Chondrocyte (in vitro differentiated cells): ENCODE measurements at regions not wholly inside any gene's neighbourhood (a gene's known extent, or its start where the extent isn't known, plus 50 kb on each side); places are given as distances from the start of the nearest gene placed in this dataset.
"Not testable (repeated sequence)": the region's sequence is repeated elsewhere in the genome, so short reads cannot be mapped to it uniquely, and the experiment has no call there.

Experiments
- DNase-seq: peaks from one replicate; pipeline ENCODE4 v3.0.0; 2021; ENCODE audit warnings: mixed read lengths, low spot score
- H3K27ac Mint-ChIP-seq: one replicate; pipeline ENCODE4 v1.8.0; 2021; ENCODE audit warnings: mild to moderate bottlenecking, moderate library complexity, mixed read lengths; ENCODE audit not compliant: unreplicated experiment
- H3K27me3 Mint-ChIP-seq: 2 replicates; pipeline ENCODE4 v1.8.0; 2021; ENCODE audit warnings: low read depth, mixed read lengths
- H3K36me3 Mint-ChIP-seq: 2 replicates; pipeline ENCODE4 v1.8.0; 2021; ENCODE audit warnings: low read depth, mixed read lengths
- H3K4me1 Mint-ChIP-seq: 2 replicates; pipeline ENCODE4 v1.8.0; 2021; ENCODE audit warnings: low read depth, mild to moderate bottlenecking, mixed read lengths
- H3K4me3 Mint-ChIP-seq: one replicate; pipeline ENCODE4 v1.8.0; 2021; ENCODE audit warnings: mild to moderate bottlenecking, moderate library complexity, mixed read lengths; ENCODE audit not compliant: unreplicated experiment
- H3K9me3 Mint-ChIP-seq: 2 replicates; pipeline ENCODE4 v1.8.0; 2021; ENCODE audit warnings: low read depth, mixed read lengths

GRCh38 chr11:3514635-3515424 lies 127.0 kb downstream of the ART5 start:
- not testable (repeated sequence) for DNase-seq, H3K27ac Mint-ChIP-seq, H3K4me1 Mint-ChIP-seq, H3K36me3 Mint-ChIP-seq, H3K9me3 Mint-ChIP-seq, H3K4me3 Mint-ChIP-seq
- peaks cover 49% of the 10 kb centered on the region for H3K27me3 Mint-ChIP-seq

DNA sequence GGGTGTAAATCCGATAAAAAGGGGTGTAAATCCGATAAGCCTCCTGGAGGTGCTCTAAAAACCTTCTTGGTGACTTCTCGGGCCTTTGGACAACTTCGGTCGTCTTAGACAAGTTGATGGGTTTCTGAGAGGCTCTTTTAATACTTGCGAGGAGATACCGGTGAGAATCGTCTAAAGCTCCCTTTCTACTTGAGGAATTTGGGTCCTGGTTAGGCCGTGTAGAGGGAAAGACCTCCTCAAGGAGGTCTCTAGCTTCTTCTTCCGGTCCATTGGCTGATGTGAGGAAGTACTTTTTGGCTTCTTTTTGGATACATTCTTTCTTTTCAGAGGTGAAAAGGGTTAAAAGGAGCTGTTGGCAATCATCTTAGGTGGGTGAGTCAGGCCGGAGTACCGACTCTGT lies 128.5 kb downstream of the ART5 start:
- not testable (repeated sequence) for H3K27ac Mint-ChIP-seq, DNase-seq, H3K4me3 Mint-ChIP-seq, H3K36me3 Mint-ChIP-seq, H3K4me1 Mint-ChIP-seq, H3K9me3 Mint-ChIP-seq
- H3K27me3 Mint-ChIP-seq, result peaks cover 48% of the 10 kb centered on the region

DNA sequence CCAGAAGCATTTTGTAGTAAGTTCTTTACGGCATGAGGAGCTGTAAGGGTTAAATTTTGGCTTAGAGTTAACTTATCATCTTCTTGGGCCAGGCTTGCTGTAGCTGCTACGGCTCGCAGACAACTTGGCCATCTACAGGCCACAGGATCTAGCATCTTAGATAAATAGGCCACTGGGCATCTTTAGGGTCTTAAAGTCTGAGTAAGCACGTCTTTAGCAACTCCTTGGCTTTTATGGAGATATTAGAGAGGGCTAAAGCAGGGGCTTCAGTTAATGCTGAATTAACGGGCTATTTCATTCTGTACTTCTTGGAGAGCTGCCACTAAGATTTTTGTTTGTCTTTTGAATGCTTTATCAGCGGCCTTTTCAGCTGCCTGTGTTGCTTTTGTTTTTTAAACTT lies 129.0 kb downstream of the ART5 start:
- H3K27ac Mint-ChIP-seq, H3K9me3 Mint-ChIP-seq, H3K36me3 Mint-ChIP-seq, DNase-seq, H3K4me3 Mint-ChIP-seq, H3K4me1 Mint-ChIP-seq: not testable (repeated sequence)
- H3K27me3 Mint-ChIP-seq, result peaks cover 48% of the 10 kb centered on the region

DNA sequence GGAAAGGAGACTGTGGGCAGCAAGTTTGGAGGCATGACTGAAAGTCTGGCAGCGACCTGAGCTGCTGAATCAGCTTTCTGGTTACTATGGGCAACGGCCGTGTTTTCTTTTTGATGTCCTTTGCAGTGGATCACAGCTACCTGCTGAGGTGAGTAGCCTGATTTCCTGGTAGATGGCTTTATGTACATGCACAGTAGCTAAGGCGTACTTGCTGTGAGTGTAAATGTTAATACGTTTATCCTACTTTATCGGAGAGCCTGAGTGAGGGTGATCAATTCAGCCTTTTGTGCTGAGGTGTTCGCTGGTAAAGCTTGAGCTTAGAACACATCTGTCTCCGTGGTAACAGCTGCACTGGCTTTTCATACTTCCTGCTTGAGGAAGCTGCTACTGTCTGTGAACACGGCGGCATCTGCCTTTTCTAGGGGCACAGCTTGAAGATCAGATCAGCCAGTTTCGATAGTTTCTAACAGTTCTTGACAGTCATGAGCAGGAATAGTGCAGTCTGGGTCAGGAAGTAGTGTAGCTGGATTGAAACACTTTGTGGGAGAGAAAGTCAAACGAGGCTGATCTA lies 129.6 kb downstream of the ART5 start:
- not testable (repeated sequence) for H3K4me1 Mint-ChIP-seq, H3K9me3 Mint-ChIP-seq, H3K27ac Mint-ChIP-seq, H3K4me3 Mint-ChIP-seq, H3K36me3 Mint-ChIP-seq, DNase-seq
- peaks cover 48% of the 10 kb centered on the region for H3K27me3 Mint-ChIP-seq

GRCh38 chr11:3511416-3512132 lies 130.2 kb downstream of the ART5 start:
- not testable (repeated sequence) for H3K27ac Mint-ChIP-seq, H3K36me3 Mint-ChIP-seq, H3K4me3 Mint-ChIP-seq, DNase-seq, H3K4me1 Mint-ChIP-seq, H3K9me3 Mint-ChIP-seq
- peaks cover 43% of the 10 kb centered on the region for H3K27me3 Mint-ChIP-seq

GRCh38 chr11:3509563-3509962 lies 130.6 kb upstream of the ZNF195 start:
- H3K27me3 Mint-ChIP-seq, result peaks cover 31% of the 10 kb centered on the region
- H3K36me3 Mint-ChIP-seq, H3K4me1 Mint-ChIP-seq, H3K27ac Mint-ChIP-seq, DNase-seq, H3K9me3 Mint-ChIP-seq, H3K4me3 Mint-ChIP-seq: not testable (repeated sequence)

GRCh38 chr11:3499198-3499597 lies 120.3 kb upstream of the ZNF195 start:
- H3K36me3 Mint-ChIP-seq, H3K27ac Mint-ChIP-seq, H3K9me3 Mint-ChIP-seq, H3K27me3 Mint-ChIP-seq, H3K4me3 Mint-ChIP-seq, DNase-seq: not testable (repeated sequence)
- H3K4me1 Mint-ChIP-seq, result peaks cover 13% of the 10 kb centered on the region

DNA sequence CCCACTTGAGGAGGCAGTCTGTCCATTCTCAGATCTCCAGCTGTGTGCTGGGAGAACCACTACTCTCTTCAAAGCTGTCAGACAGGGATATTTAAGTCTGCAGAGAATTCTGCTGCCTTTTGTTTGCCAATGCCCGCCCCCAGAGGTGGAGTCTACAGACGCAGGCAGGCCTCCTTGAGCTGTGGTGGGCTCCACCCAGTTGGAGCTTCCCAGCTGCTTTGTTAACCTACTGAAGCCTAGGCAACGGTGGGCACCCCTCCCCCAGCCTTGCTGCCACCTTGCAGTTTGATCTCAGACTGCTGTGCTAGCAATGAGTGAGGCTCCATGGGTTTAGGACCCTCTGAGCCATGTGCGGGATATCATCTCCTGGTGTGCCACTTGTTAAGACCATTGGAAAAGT lies 119.4 kb upstream of the ZNF195 start:
- H3K4me3 Mint-ChIP-seq, H3K36me3 Mint-ChIP-seq, DNase-seq, H3K27me3 Mint-ChIP-seq, H3K27ac Mint-ChIP-seq, H3K9me3 Mint-ChIP-seq: not testable (repeated sequence)
- H3K4me1 Mint-ChIP-seq, result peaks cover 13% of the 10 kb centered on the region

DNA sequence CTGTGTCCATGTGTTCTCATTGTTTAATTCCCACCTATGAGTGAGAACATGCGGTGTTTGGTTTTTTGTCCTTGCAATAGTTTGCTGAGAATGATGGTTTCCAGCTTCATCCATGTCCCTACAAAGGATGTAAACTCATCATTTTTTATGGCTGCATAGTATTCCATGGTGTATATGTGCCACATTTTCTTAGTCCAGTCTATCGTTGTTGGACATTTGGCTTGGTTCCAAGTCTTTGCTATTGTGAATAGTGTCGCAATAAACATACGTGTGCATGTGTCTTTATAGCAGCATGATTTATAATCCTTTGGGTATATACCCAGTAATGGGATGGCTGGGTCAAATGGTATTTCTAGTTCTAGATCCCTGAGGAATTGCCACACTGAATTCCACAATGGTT lies 114.2 kb upstream of the ZNF195 start:
- not testable (repeated sequence) for DNase-seq, H3K27ac Mint-ChIP-seq, H3K9me3 Mint-ChIP-seq, H3K36me3 Mint-ChIP-seq, H3K4me1 Mint-ChIP-seq, H3K4me3 Mint-ChIP-seq
- peaks cover 13% of the 10 kb centered on the region for H3K27me3 Mint-ChIP-seq

GRCh38 chr11:3488003-3488402 lies 109.1 kb upstream of the ZNF195 start:
- not testable (repeated sequence) for H3K27ac Mint-ChIP-seq, DNase-seq, H3K36me3 Mint-ChIP-seq, H3K4me3 Mint-ChIP-seq, H3K9me3 Mint-ChIP-seq
- Mint-ChIP-seq H3K4me1 (peaks cover 12% of the 10 kb centered on the region), H3K27me3 (peaks cover 14% of the 10 kb centered on the region)

DNA sequence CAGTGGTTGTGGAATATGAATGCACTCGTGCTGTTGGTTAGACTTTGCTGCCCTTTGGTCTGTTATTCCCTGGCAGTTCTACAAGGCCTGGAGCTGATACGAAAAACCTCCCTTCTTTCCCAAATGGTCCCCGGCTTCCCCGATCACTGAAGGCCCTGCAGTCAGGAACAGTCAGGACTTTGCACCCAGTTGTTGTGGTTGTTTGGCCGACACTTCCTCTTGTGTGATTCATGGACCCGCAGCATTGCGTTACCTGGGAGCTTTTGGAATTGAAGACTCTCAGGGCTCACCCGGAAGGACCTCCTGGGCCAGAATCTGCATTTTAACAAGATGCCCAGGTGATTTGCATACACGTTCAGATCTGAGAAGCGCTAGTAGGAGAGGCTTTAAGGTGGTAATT lies 106.8 kb upstream of the ZNF195 start:
- not testable (repeated sequence) for H3K9me3 Mint-ChIP-seq, H3K36me3 Mint-ChIP-seq, H3K4me3 Mint-ChIP-seq, DNase-seq
- Mint-ChIP-seq H3K4me1 (peaks cover 12% of the 10 kb centered on the region), H3K27me3 (peaks cover 21% of the 10 kb centered on the region), H3K27ac (peak overlapping the region; percentile 53)

- peaks cover 22% of the 10 kb centered on the region for H3K27me3 Mint-ChIP-seq
- not testable (repeated sequence) for H3K36me3 Mint-ChIP-seq, H3K4me1 Mint-ChIP-seq, DNase-seq, H3K4me3 Mint-ChIP-seq, H3K9me3 Mint-ChIP-seq
- H3K27ac Mint-ChIP-seq, result peak overlapping the region; percentile 78
Observed at GRCh38 chr11:3476937-3477885, 98.3 kb upstream of the ZNF195 start.
